ENCODE measurements at regions not wholly inside any gene's neighbourhood (a gene's known extent, or its start where the extent isn't known, plus 50 kb on each side); places are given as distances from the start of the nearest gene placed in this dataset.

GRCh38 chr6:4287811-4288244 lies 152.5 kb upstream of the ECI2 start:
- Mint-ChIP-seq H3K36me3 (no peaks in the 10 kb centered on the region), H3K9me3 (no peaks in the 10 kb centered on the region), H3K4me3 (no peak overlapping the region), H3K27ac (no peak overlapping the region), H3K4me1 (ENCODE audit: unreplicated experiment) (peaks cover 19% of the 10 kb centered on the region), H3K27me3 (peaks cover 4% of the 10 kb centered on the region)
- no peak for DNase-seq (ENCODE audit: extremely low spot score, unreplicated experiment)
- no peak for TF ChIP-seq CTCF (conservative IDR thresholded peaks at IDR 0.05)

GRCh38 chr6:4287372-4287771 lies 152.0 kb upstream of the ECI2 start:
- peaks cover 4% of the 10 kb centered on the region for H3K27me3 Mint-ChIP-seq

DNA sequence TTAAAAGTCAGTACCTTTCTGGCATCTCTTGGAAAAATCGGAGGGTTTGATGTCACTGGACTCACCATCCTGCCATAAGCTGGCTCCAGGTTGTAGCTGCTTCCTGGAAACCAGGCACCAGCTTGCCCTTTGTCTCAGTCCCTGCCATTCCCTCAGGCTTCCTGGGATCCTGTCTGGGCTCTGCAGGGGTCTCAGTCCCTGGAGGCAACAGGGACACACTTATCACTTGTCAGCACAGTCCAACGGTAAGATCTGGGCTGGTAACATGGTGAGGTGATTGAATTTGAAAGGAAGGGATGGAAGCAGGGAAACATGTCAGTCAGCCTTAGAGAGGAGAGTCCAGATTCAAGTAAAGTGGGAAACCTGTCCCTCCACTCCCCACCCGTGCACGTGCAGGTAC lies 147.6 kb upstream of the ECI2 start:
- Mint-ChIP-seq H3K9me3 (peaks cover 5% of the 10 kb centered on the region), H3K27ac (no peak overlapping the region), H3K4me3 (no peak overlapping the region), H3K27me3 (peaks cover 18% of the 10 kb centered on the region), H3K36me3 (peaks cover 3% of the 10 kb centered on the region), H3K4me1 (ENCODE audit: unreplicated experiment) (peaks cover 20% of the 10 kb centered on the region)
- TF ChIP-seq CTCF (conservative IDR thresholded peaks at IDR 0.05) = no peak
- DNase-seq (ENCODE audit: extremely low spot score, unreplicated experiment) = no peak

More at GRCh38 chr6:4287372-4287771, 152.0 kb upstream of the ECI2 start:
- Mint-ChIP-seq H3K9me3 (no peaks in the 10 kb centered on the region), H3K27ac (no peak overlapping the region), H3K36me3 (no peaks in the 10 kb centered on the region), H3K4me3 (no peak overlapping the region), H3K4me1 (ENCODE audit: unreplicated experiment) (peaks cover 19% of the 10 kb centered on the region)
- no peak for DNase-seq (ENCODE audit: extremely low spot score, unreplicated experiment)
- TF ChIP-seq CTCF (conservative IDR thresholded peaks at IDR 0.05) = no peak

DNA sequence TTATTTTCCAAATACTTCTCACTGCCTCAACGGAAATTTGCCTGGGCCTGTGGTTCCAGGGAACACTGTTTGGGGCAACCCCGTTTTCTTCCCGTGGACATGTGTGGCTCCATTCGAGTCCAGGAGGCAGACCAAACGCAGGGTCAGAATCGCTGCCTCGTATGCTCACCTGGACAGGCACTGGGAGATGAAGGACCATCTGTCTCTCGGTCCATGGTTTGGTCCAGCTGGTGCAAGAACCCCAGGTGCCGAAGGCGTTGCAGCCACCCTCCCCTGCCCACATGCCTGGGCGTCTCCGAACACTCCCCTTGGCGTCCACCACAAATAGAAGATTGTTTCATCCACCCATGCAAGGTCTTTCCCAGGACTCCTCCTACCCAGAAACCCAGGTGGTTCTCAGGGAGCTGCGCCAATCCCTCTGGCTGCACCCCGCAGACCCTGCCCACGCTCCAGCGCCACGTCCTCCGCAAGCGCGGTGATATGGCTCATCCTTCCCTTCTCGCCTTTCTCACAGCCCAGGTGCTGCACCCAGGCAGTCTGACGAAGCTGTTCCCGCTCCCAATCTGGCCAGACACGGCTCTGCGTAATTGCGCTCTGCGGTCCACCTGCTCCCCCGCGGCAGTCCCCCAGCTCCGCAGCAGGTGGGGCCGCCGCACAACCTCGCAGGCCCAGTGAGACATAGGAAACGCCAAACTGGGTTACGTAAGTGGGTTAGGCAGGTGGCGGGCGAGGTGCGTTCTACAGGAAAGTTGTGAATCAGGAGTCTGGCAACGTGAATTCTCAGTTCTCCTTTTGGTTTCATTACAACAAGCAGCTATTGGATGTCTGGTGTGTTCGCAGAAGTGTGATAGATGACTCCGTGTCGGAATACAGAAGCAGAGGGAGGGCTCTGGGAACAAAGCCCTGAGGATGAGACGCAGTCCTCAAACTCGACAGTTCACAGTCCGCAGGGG lies 146.2 kb upstream of the ECI2 start:
- peak overlapping the region; percentile 81 for H3K4me3 Mint-ChIP-seq
- no peak for DNase-seq (ENCODE audit: extremely low spot score, unreplicated experiment)
- H3K4me1 Mint-ChIP-seq (ENCODE audit: unreplicated experiment) = peaks cover 11% of the 10 kb centered on the region
- H3K36me3 Mint-ChIP-seq = peaks cover 3% of the 10 kb centered on the region
- H3K9me3 Mint-ChIP-seq = peaks cover 5% of the 10 kb centered on the region
- peak; percentile 44 for TF ChIP-seq CTCF (conservative IDR thresholded peaks at IDR 0.05)
- peak overlapping the region; percentile 87 for H3K27ac Mint-ChIP-seq
- H3K27me3 Mint-ChIP-seq = peaks cover 18% of the 10 kb centered on the region

- Mint-ChIP-seq H3K4me1 (ENCODE audit: unreplicated experiment) (peaks cover 7% of the 10 kb centered on the region), H3K9me3 (peaks cover 5% of the 10 kb centered on the region), H3K27me3 (peaks cover 14% of the 10 kb centered on the region), H3K4me3 (no peak overlapping the region), H3K36me3 (peaks cover 3% of the 10 kb centered on the region), H3K27ac (peak overlapping the region; percentile 56)
- TF ChIP-seq CTCF (conservative IDR thresholded peaks at IDR 0.05) = no peak
- no peak for DNase-seq (ENCODE audit: extremely low spot score, unreplicated experiment)
Observed at GRCh38 chr6:4280707-4281106, 145.3 kb upstream of the ECI2 start.

Measured in type B pancreatic cell (in vitro differentiated cells).